ENCODE measurements at regions not wholly inside any gene's neighbourhood (a gene's known extent, or its start where the extent isn't known, plus 50 kb on each side); places are given as distances from the start of the nearest gene placed in this dataset.

DNA sequence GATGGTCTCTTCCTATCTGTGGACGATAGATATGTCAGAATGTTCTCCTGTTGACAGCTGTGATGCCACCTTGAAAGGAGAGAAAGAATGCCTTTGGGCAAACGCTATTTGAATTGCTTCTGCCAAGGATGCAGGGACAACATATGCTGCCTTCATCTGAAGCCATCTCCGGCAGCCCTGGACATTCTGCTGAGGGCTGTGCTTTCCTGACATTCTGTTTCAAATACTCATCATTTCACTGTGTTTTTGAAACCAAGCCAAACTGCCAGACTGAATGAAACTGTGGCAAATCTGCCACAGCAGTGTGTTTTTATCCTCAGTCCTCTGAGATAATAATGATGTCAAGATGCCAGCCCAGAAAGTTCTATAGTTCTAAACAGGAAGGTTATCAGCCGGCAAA is 85.8 kb upstream of the BCAT1 start:
- Histone ChIP-seq H4K20me1 (ENCODE audit: control insufficient read depth, extremely low read depth, insufficient read depth, low read length) (no peaks in the 10 kb centered on the region), H3K4me3 (ENCODE audit: control insufficient read depth in 2 of 3, extremely low read depth in 1 of 3, insufficient read depth in 2 of 3, low read depth in 1 of 3, low read length in 3 of 3) (no peak overlapping the region), H3K4me2 (ENCODE audit: control insufficient read depth, extremely low read depth, insufficient read depth, low read depth, low read length) (no peak overlapping the region), H3K4me1 (ENCODE audit: control insufficient read depth, extremely low read depth, insufficient read depth, low read length) (no peaks in the 10 kb centered on the region), H3K36me3 (ENCODE audit: control insufficient read depth in 2 of 2, extremely low read depth in 1 of 2, insufficient read depth in 2 of 2, low read length in 2 of 2) (no peaks in the 10 kb centered on the region), H3K79me2 (ENCODE audit: control insufficient read depth, insufficient read depth, low read length) (no peaks in the 10 kb centered on the region), H3K9me3 (ENCODE audit: control insufficient read depth, low read depth, low read length) (no peaks in the 10 kb centered on the region), H2AFZ (ENCODE audit: control insufficient read depth, low read length) (no peak overlapping the region), H3K27ac (ENCODE audit: control insufficient read depth, insufficient read depth, low read length) (no peak overlapping the region), H3K9me1 (ENCODE audit: control insufficient read depth, extremely low read depth, insufficient read depth, low read length) (no peaks in the 10 kb centered on the region), H3K27me3 (ENCODE audit: control insufficient read depth, extremely low read depth, insufficient read depth, low read length) (no peaks in the 10 kb centered on the region), H3K9ac (ENCODE audit: control insufficient read depth, extremely low read depth, insufficient read depth, low read length) (no peak overlapping the region)
- DNase-seq (ENCODE audit: low read depth, low spot score), result no peak
- FAIRE-seq, result no peak
- dilution Hi-C loops (cut with MboI; ENCODE audit: extremely low pct_ligation_motif_present, low sequenced_read_pairs), result no loop called here
- TF ChIP-seq, protein P1, sequence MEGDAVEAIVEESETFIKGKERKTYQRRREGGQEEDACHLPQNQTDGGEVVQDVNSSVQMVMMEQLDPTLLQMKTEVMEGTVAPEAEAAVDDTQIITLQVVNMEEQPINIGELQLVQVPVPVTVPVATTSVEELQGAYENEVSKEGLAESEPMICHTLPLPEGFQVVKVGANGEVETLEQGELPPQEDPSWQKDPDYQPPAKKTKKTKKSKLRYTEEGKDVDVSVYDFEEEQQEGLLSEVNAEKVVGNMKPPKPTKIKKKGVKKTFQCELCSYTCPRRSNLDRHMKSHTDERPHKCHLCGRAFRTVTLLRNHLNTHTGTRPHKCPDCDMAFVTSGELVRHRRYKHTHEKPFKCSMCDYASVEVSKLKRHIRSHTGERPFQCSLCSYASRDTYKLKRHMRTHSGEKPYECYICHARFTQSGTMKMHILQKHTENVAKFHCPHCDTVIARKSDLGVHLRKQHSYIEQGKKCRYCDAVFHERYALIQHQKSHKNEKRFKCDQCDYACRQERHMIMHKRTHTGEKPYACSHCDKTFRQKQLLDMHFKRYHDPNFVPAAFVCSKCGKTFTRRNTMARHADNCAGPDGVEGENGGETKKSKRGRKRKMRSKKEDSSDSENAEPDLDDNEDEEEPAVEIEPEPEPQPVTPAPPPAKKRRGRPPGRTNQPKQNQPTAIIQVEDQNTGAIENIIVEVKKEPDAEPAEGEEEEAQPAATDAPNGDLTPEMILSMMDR (optimal IDR thresholded peaks at IDR 0.05 in 1 of 3, IDR thresholded peaks at IDR 0.05 in 1 of 3, conservative IDR thresholded peaks at IDR 0.05 in 1 of 3; ENCODE audit: extremely low read depth in 1 of 3, insufficient read depth in 2 of 3, low read length in 3 of 3), result no peak
- TF ChIP-seq EZH2 (IDR thresholded peaks at IDR 0.05; ENCODE audit: low read length), result no peak

DNA sequence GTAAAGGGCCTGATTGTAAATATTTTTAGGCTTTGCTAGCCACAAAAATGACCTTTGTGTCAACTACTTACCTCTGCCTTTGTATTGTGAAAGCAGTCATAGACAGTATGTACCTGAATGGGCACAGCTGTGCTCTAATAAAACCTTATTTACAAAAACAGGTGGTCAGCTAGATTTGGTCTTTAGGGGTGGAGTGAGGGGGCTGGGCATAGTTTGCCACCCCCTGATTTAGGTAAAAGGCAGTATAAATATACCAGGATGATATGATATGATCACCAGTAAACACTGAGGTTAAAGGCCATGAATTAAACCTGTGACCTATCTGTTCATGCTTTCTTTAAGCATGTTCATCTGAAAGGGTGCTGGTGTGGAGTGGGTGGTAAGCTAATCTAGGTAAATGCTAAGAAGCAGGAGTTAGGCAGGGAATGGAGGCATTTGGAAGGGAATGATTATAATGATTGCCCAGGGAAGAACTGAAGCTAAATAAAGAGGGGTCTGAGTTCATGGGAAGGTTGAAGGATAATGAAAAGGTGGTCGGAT is 77.1 kb upstream of the BCAT1 start:
- Histone ChIP-seq H4K20me1 (ENCODE audit: control insufficient read depth, extremely low read depth, insufficient read depth, low read length) (no peaks in the 10 kb centered on the region), H3K79me2 (ENCODE audit: control insufficient read depth, insufficient read depth, low read length) (no peaks in the 10 kb centered on the region), H2AFZ (ENCODE audit: control insufficient read depth, low read length) (no peak overlapping the region), H3K9me1 (ENCODE audit: control insufficient read depth, extremely low read depth, insufficient read depth, low read length) (no peaks in the 10 kb centered on the region), H3K4me2 (ENCODE audit: control insufficient read depth, extremely low read depth, insufficient read depth, low read depth, low read length) (no peak overlapping the region), H3K27me3 (ENCODE audit: control insufficient read depth, extremely low read depth, insufficient read depth, low read length) (no peaks in the 10 kb centered on the region), H3K36me3 (ENCODE audit: control insufficient read depth in 2 of 2, extremely low read depth in 1 of 2, insufficient read depth in 2 of 2, low read length in 2 of 2) (no peaks in the 10 kb centered on the region), H3K27ac (ENCODE audit: control insufficient read depth, insufficient read depth, low read length) (no peak overlapping the region), H3K4me3 (ENCODE audit: control insufficient read depth in 2 of 3, extremely low read depth in 1 of 3, insufficient read depth in 2 of 3, low read depth in 1 of 3, low read length in 3 of 3) (no peak overlapping the region), H3K9me3 (ENCODE audit: control insufficient read depth, low read depth, low read length) (no peaks in the 10 kb centered on the region), H3K4me1 (ENCODE audit: control insufficient read depth, extremely low read depth, insufficient read depth, low read length) (no peaks in the 10 kb centered on the region), H3K9ac (ENCODE audit: control insufficient read depth, extremely low read depth, insufficient read depth, low read length) (no peak overlapping the region)
- no peak for TF ChIP-seq EZH2 (IDR thresholded peaks at IDR 0.05; ENCODE audit: low read length)
- TF ChIP-seq, protein P1 (optimal IDR thresholded peaks at IDR 0.05 in 1 of 3, IDR thresholded peaks at IDR 0.05 in 1 of 3, conservative IDR thresholded peaks at IDR 0.05 in 1 of 3; ENCODE audit: extremely low read depth in 1 of 3, insufficient read depth in 2 of 3, low read length in 3 of 3), result no peak
- DNase-seq (ENCODE audit: low read depth, low spot score), result no peak
- FAIRE-seq, result no peak
- dilution Hi-C loops (cut with MboI; ENCODE audit: extremely low pct_ligation_motif_present, low sequenced_read_pairs), result no loop called here

Data from keratinocyte (primary cell).